ENCODE measurements at regions not wholly inside any gene's neighbourhood (a gene's known extent, or its start where the extent isn't known, plus 50 kb on each side); places are given as distances from the start of the nearest gene placed in this dataset.

DNA sequence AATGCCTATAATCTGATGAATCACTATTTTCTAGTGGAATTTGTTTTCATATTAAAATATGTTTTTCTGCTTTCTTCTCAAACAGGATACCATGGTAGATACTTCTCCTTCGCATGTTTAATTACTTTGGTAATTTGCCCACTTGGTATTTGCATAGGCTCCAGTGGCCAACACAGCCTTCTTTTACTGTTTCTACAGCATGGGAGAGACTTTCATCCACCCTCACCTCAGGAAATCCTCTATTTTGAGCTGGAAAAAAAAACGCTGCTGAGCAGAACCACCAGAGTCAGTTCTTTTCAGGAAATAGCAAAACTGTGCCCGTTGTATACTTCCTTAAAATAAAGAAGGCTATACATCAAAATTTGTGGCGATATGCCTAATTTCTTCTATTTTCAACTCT is 213.3 kb downstream of the MDFIC start (continued):
- TF ChIP-seq, protein P1, sequence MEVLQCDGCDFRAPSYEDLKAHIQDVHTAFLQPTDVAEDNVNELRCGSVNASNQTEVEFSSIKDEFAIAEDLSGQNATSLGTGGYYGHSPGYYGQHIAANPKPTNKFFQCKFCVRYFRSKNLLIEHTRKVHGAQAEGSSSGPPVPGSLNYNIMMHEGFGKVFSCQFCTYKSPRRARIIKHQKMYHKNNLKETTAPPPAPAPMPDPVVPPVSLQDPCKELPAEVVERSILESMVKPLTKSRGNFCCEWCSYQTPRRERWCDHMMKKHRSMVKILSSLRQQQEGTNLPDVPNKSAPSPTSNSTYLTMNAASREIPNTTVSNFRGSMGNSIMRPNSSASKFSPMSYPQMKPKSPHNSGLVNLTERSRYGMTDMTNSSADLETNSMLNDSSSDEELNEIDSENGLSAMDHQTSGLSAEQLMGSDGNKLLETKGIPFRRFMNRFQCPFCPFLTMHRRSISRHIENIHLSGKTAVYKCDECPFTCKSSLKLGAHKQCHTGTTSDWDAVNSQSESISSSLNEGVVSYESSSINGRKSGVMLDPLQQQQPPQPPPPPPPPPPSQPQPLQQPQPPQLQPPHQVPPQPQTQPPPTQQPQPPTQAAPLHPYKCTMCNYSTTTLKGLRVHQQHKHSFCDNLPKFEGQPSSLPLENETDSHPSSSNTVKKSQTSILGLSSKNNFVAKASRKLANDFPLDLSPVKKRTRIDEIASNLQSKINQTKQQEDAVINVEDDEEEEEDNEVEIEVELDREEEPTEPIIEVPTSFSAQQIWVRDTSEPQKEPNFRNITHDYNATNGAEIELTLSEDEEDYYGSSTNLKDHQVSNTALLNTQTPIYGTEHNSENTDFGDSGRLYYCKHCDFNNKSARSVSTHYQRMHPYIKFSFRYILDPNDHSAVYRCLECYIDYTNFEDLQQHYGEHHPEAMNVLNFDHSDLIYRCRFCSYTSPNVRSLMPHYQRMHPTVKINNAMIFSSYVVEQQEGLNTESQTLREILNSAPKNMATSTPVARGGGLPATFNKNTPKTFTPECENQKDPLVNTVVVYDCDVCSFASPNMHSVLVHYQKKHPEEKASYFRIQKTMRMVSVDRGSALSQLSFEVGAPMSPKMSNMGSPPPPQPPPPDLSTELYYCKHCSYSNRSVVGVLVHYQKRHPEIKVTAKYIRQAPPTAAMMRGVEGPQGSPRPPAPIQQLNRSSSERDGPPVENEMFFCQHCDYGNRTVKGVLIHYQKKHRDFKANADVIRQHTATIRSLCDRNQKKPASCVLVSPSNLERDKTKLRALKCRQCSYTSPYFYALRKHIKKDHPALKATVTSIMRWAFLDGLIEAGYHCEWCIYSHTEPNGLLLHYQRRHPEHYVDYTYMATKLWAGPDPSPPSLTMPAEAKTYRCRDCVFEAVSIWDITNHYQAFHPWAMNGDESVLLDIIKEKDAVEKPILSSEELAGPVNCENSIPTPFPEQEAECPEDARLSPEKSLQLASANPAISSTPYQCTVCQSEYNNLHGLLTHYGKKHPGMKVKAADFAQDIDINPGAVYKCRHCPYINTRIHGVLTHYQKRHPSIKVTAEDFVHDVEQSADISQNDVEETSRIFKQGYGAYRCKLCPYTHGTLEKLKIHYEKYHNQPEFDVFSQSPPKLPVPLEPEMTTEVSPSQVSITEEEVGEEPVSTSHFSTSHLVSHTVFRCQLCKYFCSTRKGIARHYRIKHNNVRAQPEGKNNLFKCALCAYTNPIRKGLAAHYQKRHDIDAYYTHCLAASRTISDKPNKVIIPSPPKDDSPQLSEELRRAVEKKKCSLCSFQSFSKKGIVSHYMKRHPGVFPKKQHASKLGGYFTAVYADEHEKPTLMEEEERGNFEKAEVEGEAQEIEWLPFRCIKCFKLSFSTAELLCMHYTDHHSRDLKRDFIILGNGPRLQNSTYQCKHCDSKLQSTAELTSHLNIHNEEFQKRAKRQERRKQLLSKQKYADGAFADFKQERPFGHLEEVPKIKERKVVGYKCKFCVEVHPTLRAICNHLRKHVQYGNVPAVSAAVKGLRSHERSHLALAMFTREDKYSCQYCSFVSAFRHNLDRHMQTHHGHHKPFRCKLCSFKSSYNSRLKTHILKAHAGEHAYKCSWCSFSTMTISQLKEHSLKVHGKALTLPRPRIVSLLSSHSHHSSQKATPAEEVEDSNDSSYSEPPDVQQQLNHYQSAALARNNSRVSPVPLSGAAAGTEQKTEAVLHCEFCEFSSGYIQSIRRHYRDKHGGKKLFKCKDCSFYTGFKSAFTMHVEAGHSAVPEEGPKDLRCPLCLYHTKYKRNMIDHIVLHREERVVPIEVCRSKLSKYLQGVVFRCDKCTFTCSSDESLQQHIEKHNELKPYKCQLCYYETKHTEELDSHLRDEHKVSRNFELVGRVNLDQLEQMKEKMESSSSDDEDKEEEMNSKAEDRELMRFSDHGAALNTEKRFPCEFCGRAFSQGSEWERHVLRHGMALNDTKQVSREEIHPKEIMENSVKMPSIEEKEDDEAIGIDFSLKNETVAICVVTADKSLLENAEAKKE (CRISPR knock-in tag; IDR thresholded peaks at IDR 0.05): no peak
- TF ChIP-seq CREB1 (CRISPR knock-in tag; IDR thresholded peaks at IDR 0.05; ENCODE audit: low read depth) (no peak), NANOG (IDR thresholded peaks at IDR 0.05; ENCODE audit: borderline replicate concordance) (no peak), JUNB (IDR thresholded peaks at IDR 0.05; ENCODE audit: unreplicated experiment) (no peak)

DNA sequence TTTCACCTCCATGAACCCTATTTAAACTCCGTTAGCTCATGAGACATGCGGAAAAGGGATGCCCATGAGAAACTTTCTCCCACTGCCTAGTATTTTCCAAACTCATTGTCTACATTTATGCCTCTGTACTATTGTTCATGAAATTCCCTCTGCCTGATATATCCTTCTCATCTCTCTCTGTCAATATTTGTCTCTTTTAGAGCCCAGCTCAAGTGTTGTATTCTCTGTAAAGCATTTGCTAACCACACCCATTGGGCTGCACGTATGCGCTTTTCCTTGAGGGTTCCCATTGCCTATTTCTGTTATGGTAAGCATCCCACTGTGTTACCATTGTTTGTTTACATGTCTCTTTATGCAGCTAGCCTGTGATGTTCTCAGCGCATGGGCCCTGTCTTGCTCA is 211.4 kb downstream of the MDFIC start:
- ATAC-seq (no peak), DNase-seq (ENCODE audit: low spot score) (no peak)
- no peaks in the 10 kb centered on the region for H3K36me3 ChIP-seq (ENCODE audit: insufficient read depth)
- H3K27ac ChIP-seq (ENCODE audit: low read depth): no peak overlapping the region
- H3K4me2 ChIP-seq: no peak overlapping the region
- no peaks in the 10 kb centered on the region for H3K36me3 Mint-ChIP-seq (ENCODE audit: low read depth)
- no peaks in the 10 kb centered on the region for H4K20me1 ChIP-seq (replicated peaks; ENCODE audit: insufficient read depth)
- H3K4me3 ChIP-seq: no peak overlapping the region
- H3K4me1 ChIP-seq (ENCODE audit: insufficient read depth): peaks cover 7% of the 10 kb centered on the region
- H3K4me1 Mint-ChIP-seq: peaks cover 13% of the 10 kb centered on the region; the same call in 2 of the 3 replicates
- no peak overlapping the region for H3K4me3 Mint-ChIP-seq
- H3K27me3 ChIP-seq (ENCODE audit: insufficient read depth): no peaks in the 10 kb centered on the region
- no peaks in the 10 kb centered on the region for H3K9me3 Mint-ChIP-seq
- no peaks in the 10 kb centered on the region for H3F3A ChIP-seq (replicated peaks; ENCODE audit: low read depth)
- H3K27ac Mint-ChIP-seq: no peak overlapping the region
- TF ChIP-seq NANOG (IDR thresholded peaks at IDR 0.05; ENCODE audit: borderline replicate concordance) (no peak), ZNF331 (CRISPR knock-in tag; IDR thresholded peaks at IDR 0.05; ENCODE audit: low read depth) (no peak)
- peaks cover 12% of the 10 kb centered on the region; the same call in 1 of the 2 replicates for H3K9me2 ChIP-seq (ENCODE audit: insufficient read depth)
- H3K79me2 ChIP-seq (replicated peaks; ENCODE audit: insufficient read depth): no peaks in the 10 kb centered on the region
- H3K27me3 Mint-ChIP-seq (ENCODE audit: insufficient read depth, low read depth, poor library complexity): no peaks in the 10 kb centered on the region
- no peak overlapping the region for H2AFZ ChIP-seq

DNA sequence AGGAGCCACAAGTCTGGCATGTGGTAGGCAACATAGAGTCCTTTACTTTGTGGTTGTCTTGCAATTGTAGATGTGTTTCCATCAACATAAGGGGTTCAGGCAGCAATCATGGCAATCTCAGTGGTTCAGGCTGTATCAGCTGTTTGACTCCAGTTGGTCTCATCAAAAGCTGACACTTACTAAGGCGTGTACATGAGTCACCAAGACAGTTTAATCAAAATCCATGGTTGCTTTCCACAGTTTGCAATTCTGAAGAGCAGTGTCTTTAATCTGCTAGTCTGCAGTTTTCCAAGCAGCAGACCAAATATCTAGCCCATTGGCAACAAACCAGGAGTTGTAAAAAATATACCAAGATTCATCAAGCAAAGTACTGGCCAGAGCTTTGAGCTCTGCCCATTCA is 210.2 kb downstream of the MDFIC start:
- no peaks in the 10 kb centered on the region for H3K36me3 ChIP-seq (ENCODE audit: insufficient read depth)
- peaks cover 7% of the 10 kb centered on the region for H3K4me1 ChIP-seq (ENCODE audit: insufficient read depth)
- peaks cover 12% of the 10 kb centered on the region; the same call in 1 of the 2 replicates for H3K9me2 ChIP-seq (ENCODE audit: insufficient read depth)
- Mint-ChIP-seq H3K4me3 (no peak overlapping the region), H3K36me3 (ENCODE audit: low read depth) (no peaks in the 10 kb centered on the region), H3K9me3 (no peaks in the 10 kb centered on the region), H3K27ac (no peak overlapping the region), H3K27me3 (ENCODE audit: insufficient read depth, low read depth, poor library complexity) (no peaks in the 10 kb centered on the region), H3K4me1 (peaks cover 13% of the 10 kb centered on the region; the same call in 2 of the 3 replicates)
- ATAC-seq: no peak
- no peaks in the 10 kb centered on the region for H4K20me1 ChIP-seq (replicated peaks; ENCODE audit: insufficient read depth)
- H3K27me3 ChIP-seq (ENCODE audit: insufficient read depth): no peaks in the 10 kb centered on the region
- no peak overlapping the region for H3K4me3 ChIP-seq
- H3F3A ChIP-seq (replicated peaks; ENCODE audit: low read depth): no peaks in the 10 kb centered on the region
- no peaks in the 10 kb centered on the region for H3K79me2 ChIP-seq (replicated peaks; ENCODE audit: insufficient read depth)
- H3K27ac ChIP-seq (ENCODE audit: low read depth): no peak overlapping the region
- DNase-seq (ENCODE audit: low spot score): no peak
- H2AFZ ChIP-seq: no peak overlapping the region
- H3K4me2 ChIP-seq: no peak overlapping the region
- TF ChIP-seq POLR2AphosphoS5 (IDR thresholded peaks at IDR 0.05; ENCODE audit: low read depth): no peak
